Stimulated activated naive CD8-positive, alpha-beta T cell treated with anti-CD3 and anti-CD28 coated beads, Interleukin-15, Interleukin-2, amounts not matched to agents 100 ng/mL and 50 ng/mL, for 24 hours (primary cell): ENCODE measurements at regions not wholly inside any gene's neighbourhood (a gene's known extent, or its start where the extent isn't known, plus 50 kb on each side); places are given as distances from the start of the nearest gene placed in this dataset.
"Not testable (repeated sequence)": the region's sequence is repeated elsewhere in the genome, so short reads cannot be mapped to it uniquely, and the experiment has no call there.

ENCODE experiments used
- H3K27ac Mint-ChIP-seq: one replicate; pipeline ENCODE4 v1.8.0; 2021; ENCODE audit warnings: mild to moderate bottlenecking, mixed read lengths
- H3K27me3 Mint-ChIP-seq: one replicate; pipeline ENCODE4 v1.8.0; 2021; ENCODE audit warnings: mixed read lengths
- H3K36me3 Mint-ChIP-seq: one replicate; pipeline ENCODE4 v1.8.0; 2021; ENCODE audit warnings: low read depth, mixed read lengths
- H3K4me1 Mint-ChIP-seq: one replicate; pipeline ENCODE4 v1.8.0; 2021; ENCODE audit warnings: low read depth, mixed read lengths
- H3K4me3 Mint-ChIP-seq: one replicate; pipeline ENCODE4 v1.8.0; 2021; ENCODE audit warnings: mild to moderate bottlenecking, mixed read lengths
- H3K9me3 Mint-ChIP-seq: one replicate; pipeline ENCODE4 v1.8.0; 2021; ENCODE audit warnings: mixed read lengths

GRCh38 chr6:92415656-92416055 is 1003.7 kb downstream of the EPHA7 start:
- Mint-ChIP-seq H3K4me1 (no peaks in the 10 kb centered on the region), H3K4me3 (no peak overlapping the region), H3K27me3 (no peaks in the 10 kb centered on the region), H3K27ac (no peak overlapping the region), H3K9me3 (peaks cover 9% of the 10 kb centered on the region), H3K36me3 (no peaks in the 10 kb centered on the region)

GRCh38 chr6:92408350-92408749 is 1011.0 kb downstream of the EPHA7 start:
- no peaks in the 10 kb centered on the region for H3K27me3 Mint-ChIP-seq
- H3K4me3 Mint-ChIP-seq, result no peak overlapping the region
- no peaks in the 10 kb centered on the region for H3K36me3 Mint-ChIP-seq
- H3K9me3 Mint-ChIP-seq, result peaks cover 12% of the 10 kb centered on the region
- no peak overlapping the region for H3K27ac Mint-ChIP-seq
- no peaks in the 10 kb centered on the region for H3K4me1 Mint-ChIP-seq

GRCh38 chr6:92404281-92404680 is 1015.1 kb downstream of the EPHA7 start:
- H3K4me1 Mint-ChIP-seq, result no peaks in the 10 kb centered on the region
- no peak overlapping the region for H3K4me3 Mint-ChIP-seq
- H3K27me3 Mint-ChIP-seq, result no peaks in the 10 kb centered on the region
- H3K36me3 Mint-ChIP-seq, result no peaks in the 10 kb centered on the region
- H3K9me3 Mint-ChIP-seq, result peaks cover 25% of the 10 kb centered on the region
- H3K27ac Mint-ChIP-seq, result no peak overlapping the region

DNA sequence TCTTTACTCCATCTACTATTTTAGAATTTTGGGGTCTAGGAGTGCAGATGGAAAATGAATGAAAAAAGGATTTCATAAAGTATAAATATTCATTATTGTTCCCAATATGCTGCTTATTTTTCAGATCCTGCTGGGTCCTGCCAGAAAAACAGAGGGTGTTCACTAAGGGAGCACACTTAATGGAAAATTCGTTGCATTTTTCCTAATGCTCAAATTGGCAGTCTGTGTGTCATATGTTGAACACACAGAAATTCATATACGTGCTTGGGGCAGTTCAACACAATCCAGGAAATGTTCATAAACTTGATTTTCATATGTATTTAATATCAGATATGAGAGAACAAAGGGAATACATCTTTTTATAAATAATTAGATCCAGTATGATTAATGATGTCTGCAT is 1019.4 kb downstream of the EPHA7 start:
- Mint-ChIP-seq H3K4me1 (no peaks in the 10 kb centered on the region), H3K4me3 (no peak overlapping the region), H3K36me3 (no peaks in the 10 kb centered on the region), H3K9me3 (peaks cover 20% of the 10 kb centered on the region), H3K27me3 (no peaks in the 10 kb centered on the region), H3K27ac (no peak overlapping the region)

DNA sequence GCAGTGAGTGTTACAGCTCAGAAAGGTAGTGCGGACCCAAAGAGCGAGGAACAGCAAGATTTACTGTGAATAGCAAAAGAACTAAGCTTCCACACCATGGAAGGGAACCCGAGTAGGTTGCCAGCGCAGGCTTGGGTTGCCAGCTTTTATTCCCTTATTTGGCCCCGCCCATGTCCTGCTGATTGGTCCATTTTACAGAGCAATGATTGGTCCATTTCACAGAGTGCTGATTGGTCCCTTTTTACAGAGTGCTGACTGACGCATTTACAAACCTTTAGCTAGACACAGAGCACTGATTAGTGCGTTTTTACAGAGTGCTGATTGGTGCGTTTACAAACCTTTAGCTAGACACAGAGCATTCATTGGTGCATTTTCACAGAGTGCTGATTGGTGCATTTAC is 1030.7 kb downstream of the EPHA7 start:
- not testable (repeated sequence) for H3K4me1 Mint-ChIP-seq, H3K27me3 Mint-ChIP-seq, H3K36me3 Mint-ChIP-seq, H3K4me3 Mint-ChIP-seq, H3K27ac Mint-ChIP-seq, H3K9me3 Mint-ChIP-seq

DNA sequence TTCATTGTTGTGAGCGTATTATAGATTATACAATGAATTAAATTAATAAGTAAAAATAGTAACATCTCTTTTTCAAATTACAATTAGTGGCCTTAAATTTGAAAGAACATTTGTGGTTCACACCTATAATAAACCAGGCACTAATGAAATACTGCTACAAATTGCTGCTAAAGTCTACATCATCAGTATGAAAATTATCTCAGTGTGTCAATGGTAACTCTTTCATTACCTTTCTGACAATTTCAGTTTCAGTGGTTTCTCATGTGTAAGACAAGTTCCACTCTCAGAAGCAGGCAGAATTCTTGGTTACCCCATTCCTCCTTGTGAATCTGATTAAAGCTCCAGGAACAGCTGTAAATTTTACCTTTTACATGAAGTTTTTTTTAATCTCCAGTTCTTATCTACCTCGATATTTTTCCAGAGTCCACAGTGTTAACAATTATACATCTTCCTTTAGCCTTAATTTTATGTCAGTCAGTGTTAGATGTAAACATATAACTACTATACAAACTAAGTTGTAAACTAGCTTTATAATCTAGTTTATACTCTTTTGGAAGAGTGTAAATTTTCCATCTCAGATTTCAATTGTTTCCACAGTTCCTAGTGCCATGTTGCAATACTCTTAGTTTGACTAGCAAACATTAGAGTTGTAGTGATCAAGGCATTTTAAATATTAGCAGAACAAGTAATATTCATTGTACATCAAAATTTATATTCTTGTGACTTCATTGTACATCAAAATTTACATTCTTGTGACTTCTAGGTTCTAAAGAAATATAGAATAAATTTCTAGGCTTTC is 1038.4 kb downstream of the EPHA7 start:
- H3K4me1 Mint-ChIP-seq, result no peaks in the 10 kb centered on the region
- H3K36me3 Mint-ChIP-seq, result no peaks in the 10 kb centered on the region
- no peak overlapping the region for H3K4me3 Mint-ChIP-seq
- no peak overlapping the region for H3K27ac Mint-ChIP-seq
- H3K27me3 Mint-ChIP-seq, result no peaks in the 10 kb centered on the region
- H3K9me3 Mint-ChIP-seq, result no peaks in the 10 kb centered on the region

DNA sequence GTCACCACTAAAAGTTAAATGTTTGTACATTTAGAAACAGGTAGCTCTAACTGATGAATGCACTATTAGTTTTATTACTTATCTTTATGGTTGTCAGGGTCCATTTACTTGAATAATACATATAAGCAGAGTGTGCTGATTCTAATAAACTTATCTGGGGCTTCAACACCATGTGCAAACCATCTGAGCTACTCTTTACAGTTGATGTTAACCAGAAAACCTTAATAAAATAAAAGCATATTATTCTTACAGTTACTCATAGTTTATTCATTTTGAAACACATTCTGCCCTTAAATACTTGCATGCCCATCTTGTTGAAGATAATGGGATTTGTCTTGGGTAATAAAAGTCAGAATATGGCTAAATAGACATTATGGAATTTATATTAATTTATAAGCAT is 1042.2 kb downstream of the EPHA7 start:
- no peak overlapping the region for H3K4me3 Mint-ChIP-seq
- H3K4me1 Mint-ChIP-seq, result no peaks in the 10 kb centered on the region
- H3K36me3 Mint-ChIP-seq, result no peaks in the 10 kb centered on the region
- peaks cover 2% of the 10 kb centered on the region for H3K9me3 Mint-ChIP-seq
- H3K27ac Mint-ChIP-seq, result no peak overlapping the region
- H3K27me3 Mint-ChIP-seq, result no peaks in the 10 kb centered on the region

- no peak overlapping the region for H3K4me3 Mint-ChIP-seq
Observed at GRCh38 chr6:92376691-92377090, 1042.7 kb downstream of the EPHA7 start.

DNA sequence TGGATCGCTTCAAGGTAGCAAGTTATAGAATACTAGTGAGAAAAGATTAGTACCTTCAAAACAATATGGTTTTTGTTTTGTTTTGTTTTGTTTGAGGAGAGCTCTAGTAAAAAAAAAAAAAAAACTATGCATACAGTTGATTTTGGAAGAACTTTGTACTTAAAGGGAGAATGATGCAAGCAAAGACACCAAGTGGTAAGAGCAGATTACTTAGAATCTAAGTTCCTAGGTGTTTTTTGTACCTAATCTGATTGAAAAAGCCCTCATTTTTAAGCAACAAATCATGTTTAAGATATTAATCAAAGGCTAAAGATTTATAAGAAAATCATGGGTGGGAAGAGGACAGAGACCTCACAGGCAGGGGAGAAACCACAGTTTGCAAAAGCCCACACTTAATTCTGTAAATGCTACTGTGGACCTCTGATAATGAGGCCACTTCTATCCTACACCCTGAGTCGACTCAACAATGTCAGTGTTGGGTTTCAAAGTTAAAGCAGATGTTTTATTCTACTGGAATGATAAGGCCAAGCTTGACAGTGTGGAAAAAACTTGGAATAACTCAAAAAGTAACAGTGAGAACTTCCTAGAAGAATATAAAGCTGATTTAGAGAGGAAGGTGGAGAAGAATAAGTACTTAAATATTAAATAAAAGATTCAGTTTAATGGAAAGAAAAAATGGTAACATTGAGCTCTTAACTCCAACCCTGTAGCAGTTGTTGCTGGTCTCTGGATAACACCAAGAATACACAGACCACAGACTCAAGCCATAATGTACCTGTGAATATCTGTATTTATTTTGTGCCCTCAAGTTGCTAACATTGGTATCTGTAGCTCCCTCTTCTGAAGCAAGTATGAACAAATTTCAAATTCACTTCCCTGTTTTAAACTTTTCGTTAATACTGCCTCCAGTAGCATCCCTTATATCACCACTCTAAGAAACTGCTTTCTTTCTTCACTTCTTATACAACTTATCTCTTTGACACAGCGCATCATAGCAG is 1047.8 kb downstream of the EPHA7 start:
- peaks cover 5% of the 10 kb centered on the region for H3K9me3 Mint-ChIP-seq
- no peaks in the 10 kb centered on the region for H3K4me1 Mint-ChIP-seq
- no peak overlapping the region for H3K27ac Mint-ChIP-seq
- H3K27me3 Mint-ChIP-seq, result no peaks in the 10 kb centered on the region
- no peak overlapping the region for H3K4me3 Mint-ChIP-seq
- no peaks in the 10 kb centered on the region for H3K36me3 Mint-ChIP-seq

More at GRCh38 chr6:92376691-92377090, 1042.7 kb downstream of the EPHA7 start:
- Mint-ChIP-seq H3K36me3 (no peaks in the 10 kb centered on the region), H3K9me3 (peaks cover 5% of the 10 kb centered on the region), H3K27ac (no peak overlapping the region), H3K4me1 (no peaks in the 10 kb centered on the region), H3K27me3 (no peaks in the 10 kb centered on the region)

DNA sequence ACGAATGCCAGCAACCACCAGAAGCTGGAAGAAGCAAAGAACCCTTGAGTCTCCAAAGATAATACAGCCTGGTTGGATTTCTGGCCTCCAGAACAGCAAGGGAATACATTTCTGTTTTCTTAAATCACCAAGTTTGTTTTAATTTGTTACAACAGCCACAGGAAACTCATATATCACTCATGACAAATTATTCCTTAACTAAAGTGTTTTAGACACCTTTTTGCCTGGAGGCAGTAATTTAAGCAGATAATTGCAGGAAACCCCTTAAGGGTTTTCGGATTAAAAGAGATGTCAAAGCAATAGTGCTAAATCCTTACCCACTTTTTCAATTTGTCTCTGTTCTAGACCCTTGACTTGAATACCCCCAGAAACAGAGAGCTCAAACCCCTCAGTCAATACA is 1050.0 kb downstream of the EPHA7 start:
- H3K4me3 Mint-ChIP-seq, result no peak overlapping the region
- no peaks in the 10 kb centered on the region for H3K4me1 Mint-ChIP-seq
- H3K36me3 Mint-ChIP-seq, result no peaks in the 10 kb centered on the region
- peaks cover 8% of the 10 kb centered on the region for H3K9me3 Mint-ChIP-seq
- H3K27ac Mint-ChIP-seq, result no peak overlapping the region
- H3K27me3 Mint-ChIP-seq, result no peaks in the 10 kb centered on the region

GRCh38 chr6:92364948-92365541 is 1054.3 kb downstream of the EPHA7 start:
- H3K27ac Mint-ChIP-seq, result no peak overlapping the region
- no peaks in the 10 kb centered on the region for H3K4me1 Mint-ChIP-seq
- no peaks in the 10 kb centered on the region for H3K27me3 Mint-ChIP-seq
- H3K36me3 Mint-ChIP-seq, result no peaks in the 10 kb centered on the region
- peaks cover 7% of the 10 kb centered on the region for H3K9me3 Mint-ChIP-seq
- H3K4me3 Mint-ChIP-seq, result no peak overlapping the region

GRCh38 chr6:92363111-92363510 is 1056.2 kb downstream of the EPHA7 start:
- H3K27me3 Mint-ChIP-seq, result no peaks in the 10 kb centered on the region
- H3K4me3 Mint-ChIP-seq, result no peak overlapping the region
- H3K36me3 Mint-ChIP-seq, result no peaks in the 10 kb centered on the region
- peaks cover 7% of the 10 kb centered on the region for H3K9me3 Mint-ChIP-seq
- no peaks in the 10 kb centered on the region for H3K4me1 Mint-ChIP-seq
- no peak overlapping the region for H3K27ac Mint-ChIP-seq

GRCh38 chr6:92362404-92362803 is 1057.0 kb downstream of the EPHA7 start:
- H3K27ac Mint-ChIP-seq, result no peak overlapping the region
- H3K9me3 Mint-ChIP-seq, result peaks cover 7% of the 10 kb centered on the region
- H3K4me3 Mint-ChIP-seq, result no peak overlapping the region
- H3K36me3 Mint-ChIP-seq, result no peaks in the 10 kb centered on the region
- no peaks in the 10 kb centered on the region for H3K27me3 Mint-ChIP-seq
- no peaks in the 10 kb centered on the region for H3K4me1 Mint-ChIP-seq

- H3K4me3 Mint-ChIP-seq, result no peak overlapping the region
- H3K36me3 Mint-ChIP-seq, result no peaks in the 10 kb centered on the region
- no peaks in the 10 kb centered on the region for H3K27me3 Mint-ChIP-seq
- peaks cover 7% of the 10 kb centered on the region for H3K9me3 Mint-ChIP-seq
- H3K4me1 Mint-ChIP-seq, result no peaks in the 10 kb centered on the region
- H3K27ac Mint-ChIP-seq, result no peak overlapping the region
Observed at GRCh38 chr6:92361990-92362389, 1057.4 kb downstream of the EPHA7 start.

GRCh38 chr6:92354270-92354829 is 1065.0 kb downstream of the EPHA7 start:
- Mint-ChIP-seq H3K9me3 (peaks cover 3% of the 10 kb centered on the region), H3K27me3 (no peaks in the 10 kb centered on the region), H3K36me3 (no peaks in the 10 kb centered on the region), H3K27ac (no peak overlapping the region), H3K4me1 (no peaks in the 10 kb centered on the region), H3K4me3 (no peak overlapping the region)
